ENCODE measurements at regions not wholly inside any gene's neighbourhood (a gene's known extent, or its start where the extent isn't known, plus 50 kb on each side); places are given as distances from the start of the nearest gene placed in this dataset.
"Not testable (repeated sequence)": the region's sequence is repeated elsewhere in the genome, so short reads cannot be mapped to it uniquely, and the experiment has no call there.

- TF ChIP-seq CTCF (conservative IDR thresholded peaks at IDR 0.05; ENCODE audit: low read depth, low read length) = no peak
- H3K4me2 ChIP-seq = no peak overlapping the region
- no peak overlapping the region for H3K27ac ChIP-seq
- H3K36me3 ChIP-seq (ENCODE audit: insufficient read depth) = no peaks in the 10 kb centered on the region
- no peaks in the 10 kb centered on the region for H3K27me3 ChIP-seq (ENCODE audit: insufficient read depth, low read depth)
- no peak overlapping the region for H3K9ac ChIP-seq
- H2AFZ ChIP-seq (ENCODE audit: low read depth) = no peak overlapping the region
- H3K4me3 ChIP-seq (IDR thresholded peaks at IDR 0.05; ENCODE audit: insufficient read depth, low read depth, low read length) = no peak overlapping the region
- H3K79me2 ChIP-seq (ENCODE audit: insufficient read depth, low read depth) = no peaks in the 10 kb centered on the region
- H3K4me1 ChIP-seq (ENCODE audit: low read depth, poor library complexity, severe bottlenecking) = no peaks in the 10 kb centered on the region
- no peaks in the 10 kb centered on the region for H4K20me1 ChIP-seq (ENCODE audit: insufficient read depth)
Measured at GRCh38 chr4:17009871-17010367, 111.5 kb upstream of the LDB2 start.

GRCh38 chr4:17008834-17009345 lies 110.4 kb upstream of the LDB2 start:
- no peak overlapping the region for H2AFZ ChIP-seq (ENCODE audit: low read depth)
- H3K36me3 ChIP-seq (ENCODE audit: insufficient read depth) = no peaks in the 10 kb centered on the region
- H3K79me2 ChIP-seq (ENCODE audit: insufficient read depth, low read depth) = no peaks in the 10 kb centered on the region
- no peaks in the 10 kb centered on the region for H3K27me3 ChIP-seq (ENCODE audit: insufficient read depth, low read depth)
- no peaks in the 10 kb centered on the region for H3K4me1 ChIP-seq (ENCODE audit: low read depth, poor library complexity, severe bottlenecking)
- H4K20me1 ChIP-seq (ENCODE audit: insufficient read depth) = no peaks in the 10 kb centered on the region
- no peak for TF ChIP-seq CTCF (conservative IDR thresholded peaks at IDR 0.05; ENCODE audit: low read depth, low read length)
- H3K27ac ChIP-seq = no peak overlapping the region
- no peak overlapping the region for H3K4me3 ChIP-seq (IDR thresholded peaks at IDR 0.05; ENCODE audit: insufficient read depth, low read depth, low read length)
- H3K9ac ChIP-seq = no peak overlapping the region
- H3K4me2 ChIP-seq = no peak overlapping the region

GRCh38 chr4:17003606-17004392 lies 105.4 kb upstream of the LDB2 start:
- not testable (repeated sequence) for H2AFZ ChIP-seq (ENCODE audit: low read depth); H3K27me3 ChIP-seq (ENCODE audit: insufficient read depth, low read depth); H3K9ac ChIP-seq; H3K4me3 ChIP-seq (IDR thresholded peaks at IDR 0.05; ENCODE audit: insufficient read depth, low read depth, low read length); H4K20me1 ChIP-seq (ENCODE audit: insufficient read depth); H3K4me2 ChIP-seq; H3K36me3 ChIP-seq (ENCODE audit: insufficient read depth); H3K27ac ChIP-seq; H3K4me1 ChIP-seq (ENCODE audit: low read depth, poor library complexity, severe bottlenecking); H3K79me2 ChIP-seq (ENCODE audit: insufficient read depth, low read depth)

- TF ChIP-seq CTCF (conservative IDR thresholded peaks at IDR 0.05; ENCODE audit: low read depth, low read length) = no peak
- no peak overlapping the region for H3K27ac ChIP-seq
- H3K27me3 ChIP-seq (ENCODE audit: insufficient read depth, low read depth) = no peaks in the 10 kb centered on the region
- H3K79me2 ChIP-seq (ENCODE audit: insufficient read depth, low read depth) = no peaks in the 10 kb centered on the region
- H3K9ac ChIP-seq = no peak overlapping the region
- H3K4me1 ChIP-seq (ENCODE audit: low read depth, poor library complexity, severe bottlenecking) = no peaks in the 10 kb centered on the region
- no peak overlapping the region for H3K4me2 ChIP-seq
- no peak overlapping the region for H3K4me3 ChIP-seq (IDR thresholded peaks at IDR 0.05; ENCODE audit: insufficient read depth, low read depth, low read length)
- no peaks in the 10 kb centered on the region for H3K36me3 ChIP-seq (ENCODE audit: insufficient read depth)
- H4K20me1 ChIP-seq (ENCODE audit: insufficient read depth) = no peaks in the 10 kb centered on the region
- no peak overlapping the region for H2AFZ ChIP-seq (ENCODE audit: low read depth)
Measured at GRCh38 chr4:16995451-16995850, 97.0 kb upstream of the LDB2 start.
